ENCODE measurements at regions not wholly inside any gene's neighbourhood (a gene's known extent, or its start where the extent isn't known, plus 50 kb on each side); places are given as distances from the start of the nearest gene placed in this dataset.

GRCh38 chr11:32200136-32200847 is 109.4 kb downstream of the RCN1 start:
- no peak for DNase-seq (ENCODE audit: low read depth, low spot score)

- no peak for DNase-seq (ENCODE audit: low read depth, low spot score)
Measured at GRCh38 chr11:32204751-32205150, 113.9 kb downstream of the RCN1 start.

GRCh38 chr11:32210556-32210955 is 119.7 kb downstream of the RCN1 start:
- no peak for DNase-seq (ENCODE audit: low read depth, low spot score)

GRCh38 chr11:32213223-32213622 is 122.3 kb downstream of the RCN1 start:
- no peak for DNase-seq (ENCODE audit: low read depth, low spot score)

- no peak for DNase-seq (ENCODE audit: low read depth, low spot score)
Measured at GRCh38 chr11:32215157-32215556, 124.3 kb downstream of the RCN1 start.

- no peak for DNase-seq (ENCODE audit: low read depth, low spot score)
Measured at GRCh38 chr11:32216749-32217148, 125.9 kb downstream of the RCN1 start.

GRCh38 chr11:32219320-32219719 is 128.4 kb downstream of the RCN1 start:
- no peak for DNase-seq (ENCODE audit: low read depth, low spot score)

GRCh38 chr11:32221476-32222032 is 130.7 kb downstream of the RCN1 start:
- no peak for DNase-seq (ENCODE audit: low read depth, low spot score)

GRCh38 chr11:32224580-32224979 is 133.7 kb downstream of the RCN1 start:
- DNase-seq (ENCODE audit: low read depth, low spot score) = no peak

- DNase-seq (ENCODE audit: low read depth, low spot score) = no peak
Measured at GRCh38 chr11:32225571-32226285, 134.9 kb downstream of the RCN1 start.

GRCh38 chr11:32226480-32226879 is 135.6 kb downstream of the RCN1 start:
- DNase-seq (ENCODE audit: low read depth, low spot score) = no peak

- no peak for DNase-seq (ENCODE audit: low read depth, low spot score)
Measured at GRCh38 chr11:32229576-32230240, 138.8 kb downstream of the RCN1 start.

- no peak for DNase-seq (ENCODE audit: low read depth, low spot score)
Measured at GRCh38 chr11:32231909-32232493, 141.1 kb downstream of the RCN1 start.

GRCh38 chr11:32232516-32232915 is 141.6 kb downstream of the RCN1 start:
- DNase-seq (ENCODE audit: low read depth, low spot score) = no peak

- no peak for DNase-seq (ENCODE audit: low read depth, low spot score)
Measured at GRCh38 chr11:32233276-32233675, 142.4 kb downstream of the RCN1 start.

- DNase-seq (ENCODE audit: low read depth, low spot score) = no peak
Measured at GRCh38 chr11:32233928-32234327, 143.1 kb downstream of the RCN1 start.

GRCh38 chr11:32244453-32244852 is 153.6 kb downstream of the RCN1 start:
- no peak for DNase-seq (ENCODE audit: low read depth, low spot score)

GRCh38 chr11:32253706-32254105 is 162.8 kb downstream of the RCN1 start:
- DNase-seq (ENCODE audit: low read depth, low spot score) = no peak

- no peak for DNase-seq (ENCODE audit: low read depth, low spot score)
Measured at GRCh38 chr11:32255841-32256240, 165.0 kb downstream of the RCN1 start.

- no peak for DNase-seq (ENCODE audit: low read depth, low spot score)
Measured at GRCh38 chr11:32256466-32256865, 165.6 kb downstream of the RCN1 start.

GRCh38 chr11:32259641-32260081 is 168.8 kb downstream of the RCN1 start:
- DNase-seq (ENCODE audit: low read depth, low spot score) = no peak

- no peak for DNase-seq (ENCODE audit: low read depth, low spot score)
Measured at GRCh38 chr11:32262367-32262766, 171.5 kb downstream of the RCN1 start.
